Vagina (tissue), 2 donors: ENCODE measurements at regions not wholly inside any gene's neighbourhood (a gene's known extent, or its start where the extent isn't known, plus 50 kb on each side); places are given as distances from the start of the nearest gene placed in this dataset.

Experiments used
- DNase-seq, 2 donors: peaks; one replicate each; pipeline ENCODE4 v3.0.0-alpha.2; 2017; ENCODE audit errors: extremely low spot score in 2 of 2
- H3K27ac ChIP-seq: fragments of 200-600 bp; sonication (generic); one replicate; pipeline ENCODE4 v1.5.1; 2019
- H3K27me3 ChIP-seq: fragments of 200-600 bp; sonication (generic); one replicate; pipeline ENCODE4 v1.5.1; 2019
- H3K36me3 ChIP-seq, 2 donors: fragments of 200-600 bp; sonication (generic); one replicate each; pipeline ENCODE4 v1.5.1; 2017 to 2019
- H3K4me1 ChIP-seq: fragments of 200-600 bp; sonication (generic); one replicate; pipeline ENCODE4 v1.5.1; 2019
- H3K4me3 ChIP-seq, 2 donors: fragments of 200-600 bp; sonication (generic); 1 replicate in 1 of 2; 2 replicates in 1 of 2; pipeline ENCODE4 v1.5.1; 2016 to 2019
- H3K9me3 ChIP-seq: fragments of 200-600 bp; sonication (generic); one replicate; pipeline ENCODE4 v1.5.1; 2019
- CTCF ChIP-seq, 3 experiments: fragments of 450-650 bp in 2 of 3; fragments of 200-600 bp in 1 of 3; sonication (generic) in 1 of 3; IDR thresholded peaks; one replicate each; pipeline ENCODE4 v1.5.1; 2017 to 2019; ENCODE audit warnings: antibody characterized with exemption in 3 of 3, mild to moderate bottlenecking in 2 of 3, moderate library complexity in 2 of 3
- POLR2A ChIP-seq, 2 donors: fragments of 450-650 bp; IDR thresholded peaks; one replicate each; pipeline ENCODE4 v1.6.1; 2017; ENCODE audit warnings: antibody characterized with exemption in 2 of 2, mild to moderate bottlenecking in 2 of 2, moderate library complexity in 2 of 2
- POLR2AphosphoS5 ChIP-seq, 2 donors: sonication (generic); formaldehyde crosslinking; IDR thresholded peaks; one replicate each; pipeline ENCODE4 v1.9.0; 2017; ENCODE audit warnings: antibody characterized with exemption in 2 of 2, mild to moderate bottlenecking in 2 of 2, low read depth in 1 of 2; ENCODE audit not compliant: insufficient read depth in 1 of 2
- intact Hi-C: fragments of 100-400 bp; cut with DNase I; formaldehyde crosslinking; loops from one replicate; pipeline ENCODE4 v1.15.1; 2023

- Histone ChIP-seq H3K27me3 (no peaks in the 10 kb centered on the region), H3K9me3 (no peaks in the 10 kb centered on the region), H3K27ac (no peak overlapping the region), H3K4me3 (no peak overlapping the region), H3K4me1 (no peaks in the 10 kb centered on the region), H3K36me3 (no peaks in the 10 kb centered on the region)
- no peak for TF ChIP-seq POLR2AphosphoS5 (IDR thresholded peaks at IDR 0.05; ENCODE audit: insufficient read depth in 1 of 2, low read depth in 1 of 2)
- TF ChIP-seq CTCF (IDR thresholded peaks at IDR 0.05) = no peak
- no peak for TF ChIP-seq POLR2A (IDR thresholded peaks at IDR 0.05)
- DNase-seq = no peak
- intact Hi-C loops = no loop called here
Observed at GRCh38 chr5:112685386-112685785, 52.3 kb upstream of the APC start.

- TF ChIP-seq POLR2A (IDR thresholded peaks at IDR 0.05) (no peak), POLR2AphosphoS5 (IDR thresholded peaks at IDR 0.05; ENCODE audit: insufficient read depth in 1 of 2, low read depth in 1 of 2) (no peak), CTCF (IDR thresholded peaks at IDR 0.05) (no peak)
- Histone ChIP-seq H3K27ac (no peak overlapping the region), H3K4me3 (no peak overlapping the region), H3K9me3 (no peaks in the 10 kb centered on the region), H3K4me1 (no peaks in the 10 kb centered on the region), H3K27me3 (no peaks in the 10 kb centered on the region), H3K36me3 (no peaks in the 10 kb centered on the region)
- intact Hi-C loops = no loop called here
- DNase-seq = no peak
Observed at GRCh38 chr5:112685931-112686330, 51.8 kb upstream of the APC start.

- no peaks in the 10 kb centered on the region for H3K4me1 ChIP-seq
- DNase-seq = no peak
- TF ChIP-seq POLR2AphosphoS5 (IDR thresholded peaks at IDR 0.05; ENCODE audit: insufficient read depth in 1 of 2, low read depth in 1 of 2) (no peak), CTCF (IDR thresholded peaks at IDR 0.05) (no peak), POLR2A (IDR thresholded peaks at IDR 0.05) (no peak)
- H3K4me3 ChIP-seq = no peak overlapping the region
- no peaks in the 10 kb centered on the region for H3K9me3 ChIP-seq
- H3K27ac ChIP-seq = no peak overlapping the region
- intact Hi-C loops = no loop called here
- no peaks in the 10 kb centered on the region for H3K27me3 ChIP-seq
- no peaks in the 10 kb centered on the region for H3K36me3 ChIP-seq
Observed at GRCh38 chr5:112686675-112687074, 51.0 kb upstream of the APC start.

GRCh38 chr5:112687306-112687705 is 50.4 kb upstream of the APC start:
- no peak overlapping the region for H3K27ac ChIP-seq
- H3K4me3 ChIP-seq = no peak overlapping the region
- no peaks in the 10 kb centered on the region for H3K4me1 ChIP-seq
- no peaks in the 10 kb centered on the region for H3K36me3 ChIP-seq
- H3K9me3 ChIP-seq = no peaks in the 10 kb centered on the region
- intact Hi-C loops = no loop called here
- no peaks in the 10 kb centered on the region for H3K27me3 ChIP-seq
- no peak for DNase-seq
- TF ChIP-seq CTCF (IDR thresholded peaks at IDR 0.05) = no peak
- TF ChIP-seq POLR2A (IDR thresholded peaks at IDR 0.05) = no peak
- no peak for TF ChIP-seq POLR2AphosphoS5 (IDR thresholded peaks at IDR 0.05; ENCODE audit: insufficient read depth in 1 of 2, low read depth in 1 of 2)
